DND-41 (cell line): ENCODE measurements at regions not wholly inside any gene's neighbourhood (a gene's known extent, or its start where the extent isn't known, plus 50 kb on each side); places are given as distances from the start of the nearest gene placed in this dataset.

ENCODE experiments used
- EZH2 ChIP-seq: IDR thresholded peaks from 3 replicates; pipeline ENCODE4 v1.6.1; 2012; ENCODE audit warnings: borderline replicate concordance, low read depth, mild to moderate bottlenecking, moderate library complexity, low read length, inconsistent platforms; ENCODE audit not compliant: severe bottlenecking
- TF ChIP-seq, protein P1 (sequence below): IDR thresholded peaks from 2 replicates; pipeline ENCODE4 v1.5.1; 2012; ENCODE audit warnings: borderline replicate concordance, low read length, moderate library complexity, mild to moderate bottlenecking; ENCODE audit not compliant: poor library complexity, severe bottlenecking; ENCODE audit errors: extremely low read depth

DNA sequence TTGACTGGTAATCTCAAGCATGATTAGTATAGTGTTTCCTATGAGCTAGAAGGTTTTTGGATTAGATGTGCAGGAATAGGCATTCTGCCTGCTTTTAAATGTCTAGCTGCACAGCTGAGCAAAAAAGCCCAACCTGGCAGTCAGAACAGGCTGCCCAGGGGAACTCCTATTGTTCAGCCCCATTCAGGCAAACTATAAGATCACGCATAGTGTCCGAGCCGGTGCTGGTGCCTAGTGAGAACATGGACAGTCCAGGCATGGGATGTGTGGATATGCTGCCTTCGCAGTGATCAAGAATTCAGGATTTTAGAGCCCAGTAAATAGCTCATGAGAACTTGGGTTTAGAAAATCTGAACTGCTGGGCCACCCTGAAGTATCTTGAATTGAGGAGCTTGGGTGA is 348.8 kb downstream of the UTRN start:
- TF ChIP-seq, protein P1, sequence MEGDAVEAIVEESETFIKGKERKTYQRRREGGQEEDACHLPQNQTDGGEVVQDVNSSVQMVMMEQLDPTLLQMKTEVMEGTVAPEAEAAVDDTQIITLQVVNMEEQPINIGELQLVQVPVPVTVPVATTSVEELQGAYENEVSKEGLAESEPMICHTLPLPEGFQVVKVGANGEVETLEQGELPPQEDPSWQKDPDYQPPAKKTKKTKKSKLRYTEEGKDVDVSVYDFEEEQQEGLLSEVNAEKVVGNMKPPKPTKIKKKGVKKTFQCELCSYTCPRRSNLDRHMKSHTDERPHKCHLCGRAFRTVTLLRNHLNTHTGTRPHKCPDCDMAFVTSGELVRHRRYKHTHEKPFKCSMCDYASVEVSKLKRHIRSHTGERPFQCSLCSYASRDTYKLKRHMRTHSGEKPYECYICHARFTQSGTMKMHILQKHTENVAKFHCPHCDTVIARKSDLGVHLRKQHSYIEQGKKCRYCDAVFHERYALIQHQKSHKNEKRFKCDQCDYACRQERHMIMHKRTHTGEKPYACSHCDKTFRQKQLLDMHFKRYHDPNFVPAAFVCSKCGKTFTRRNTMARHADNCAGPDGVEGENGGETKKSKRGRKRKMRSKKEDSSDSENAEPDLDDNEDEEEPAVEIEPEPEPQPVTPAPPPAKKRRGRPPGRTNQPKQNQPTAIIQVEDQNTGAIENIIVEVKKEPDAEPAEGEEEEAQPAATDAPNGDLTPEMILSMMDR = no peak
- TF ChIP-seq EZH2 = no peak
